ENCODE measurements at regions not wholly inside any gene's neighbourhood (a gene's known extent, or its start where the extent isn't known, plus 50 kb on each side); places are given as distances from the start of the nearest gene placed in this dataset.
A peak's percentile ranks its signal among the peaks of the same experiment; 100 is the strongest.

DNA sequence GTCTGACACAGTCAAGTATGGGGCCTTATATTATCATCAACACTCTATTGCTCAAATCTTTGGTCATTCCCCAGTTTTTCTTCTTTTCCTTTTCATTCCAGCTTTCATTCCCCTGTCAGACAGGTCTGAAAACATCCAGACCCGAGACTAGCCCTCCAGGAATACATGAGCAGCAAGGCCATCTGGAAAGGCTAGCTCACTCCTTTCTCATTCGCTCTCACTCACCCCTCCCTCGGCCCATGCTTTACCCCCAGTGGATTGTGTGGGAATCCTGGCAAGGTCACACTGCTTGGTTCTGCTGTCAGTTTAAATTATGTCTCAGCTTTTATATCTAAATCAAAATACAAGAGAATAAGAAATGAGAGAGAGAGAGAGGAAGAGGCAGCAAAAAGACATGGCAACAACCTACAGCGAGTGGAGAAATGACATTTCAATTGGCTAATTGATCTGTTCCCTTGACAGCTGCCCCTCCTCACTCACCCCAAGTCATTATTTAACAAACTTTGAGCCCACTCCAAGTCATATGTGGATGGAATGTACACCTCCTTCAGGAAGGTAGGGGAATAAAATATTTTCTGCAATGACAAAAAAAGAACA is 962.2 kb downstream of the TUSC7 start:
- no peak overlapping the region for H3K4me3 ChIP-seq (ENCODE audit: low read depth, low read length)
- peak; percentile 11 for DNase-seq (ENCODE audit: low read depth)
- TF ChIP-seq, protein P1, sequence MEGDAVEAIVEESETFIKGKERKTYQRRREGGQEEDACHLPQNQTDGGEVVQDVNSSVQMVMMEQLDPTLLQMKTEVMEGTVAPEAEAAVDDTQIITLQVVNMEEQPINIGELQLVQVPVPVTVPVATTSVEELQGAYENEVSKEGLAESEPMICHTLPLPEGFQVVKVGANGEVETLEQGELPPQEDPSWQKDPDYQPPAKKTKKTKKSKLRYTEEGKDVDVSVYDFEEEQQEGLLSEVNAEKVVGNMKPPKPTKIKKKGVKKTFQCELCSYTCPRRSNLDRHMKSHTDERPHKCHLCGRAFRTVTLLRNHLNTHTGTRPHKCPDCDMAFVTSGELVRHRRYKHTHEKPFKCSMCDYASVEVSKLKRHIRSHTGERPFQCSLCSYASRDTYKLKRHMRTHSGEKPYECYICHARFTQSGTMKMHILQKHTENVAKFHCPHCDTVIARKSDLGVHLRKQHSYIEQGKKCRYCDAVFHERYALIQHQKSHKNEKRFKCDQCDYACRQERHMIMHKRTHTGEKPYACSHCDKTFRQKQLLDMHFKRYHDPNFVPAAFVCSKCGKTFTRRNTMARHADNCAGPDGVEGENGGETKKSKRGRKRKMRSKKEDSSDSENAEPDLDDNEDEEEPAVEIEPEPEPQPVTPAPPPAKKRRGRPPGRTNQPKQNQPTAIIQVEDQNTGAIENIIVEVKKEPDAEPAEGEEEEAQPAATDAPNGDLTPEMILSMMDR (IDR thresholded peaks at IDR 0.05; ENCODE audit: insufficient read depth, low read depth, low read length): no peak

DNA sequence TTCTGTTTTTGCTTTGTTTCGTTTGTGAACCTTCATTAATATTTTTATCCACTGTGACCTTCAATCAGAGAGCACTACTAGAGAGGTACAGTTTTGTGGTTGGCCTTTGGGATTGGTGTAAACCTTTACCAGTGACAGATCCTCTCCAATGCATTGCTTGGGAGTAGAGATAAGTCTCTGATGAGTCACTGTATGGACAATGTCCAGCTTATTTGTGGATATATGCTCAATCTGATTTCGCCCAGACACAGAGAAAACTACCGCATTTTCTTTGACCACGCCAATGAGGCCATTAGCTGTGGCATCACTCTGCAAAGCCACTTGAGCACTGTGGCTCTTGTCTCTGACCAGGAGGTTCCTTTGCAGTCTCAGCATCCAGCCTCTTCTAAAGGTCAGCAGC is 964.7 kb downstream of the TUSC7 start:
- TF ChIP-seq, protein P1 (IDR thresholded peaks at IDR 0.05; ENCODE audit: insufficient read depth, low read depth, low read length): no peak
- no peak for DNase-seq (ENCODE audit: low read depth)
- H3K4me3 ChIP-seq (ENCODE audit: low read depth, low read length): no peak overlapping the region

DNA sequence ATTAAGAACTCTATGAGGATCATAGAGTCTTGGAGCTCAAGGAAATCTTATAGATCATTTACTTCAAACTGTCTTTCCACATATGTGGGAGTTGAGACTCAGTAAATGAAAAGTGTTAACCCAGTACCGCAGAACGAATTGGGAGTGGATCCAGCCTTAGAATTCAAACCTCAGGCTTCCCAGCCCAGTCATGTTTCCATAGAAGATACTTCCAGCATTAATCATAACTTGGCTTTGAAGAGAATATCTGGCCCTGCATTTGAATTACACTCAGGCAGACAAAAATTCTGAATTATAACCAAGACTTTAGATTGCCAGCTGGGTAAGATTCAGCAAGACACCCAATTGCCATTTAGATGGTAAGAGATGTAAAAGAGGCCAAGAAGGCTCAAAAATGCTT is 972.0 kb downstream of the TUSC7 start:
- peak; percentile 21 for DNase-seq (ENCODE audit: low read depth)
- no peak overlapping the region for H3K4me3 ChIP-seq (ENCODE audit: low read depth, low read length)
- TF ChIP-seq, protein P1 (IDR thresholded peaks at IDR 0.05; ENCODE audit: insufficient read depth, low read depth, low read length): no peak

DNA sequence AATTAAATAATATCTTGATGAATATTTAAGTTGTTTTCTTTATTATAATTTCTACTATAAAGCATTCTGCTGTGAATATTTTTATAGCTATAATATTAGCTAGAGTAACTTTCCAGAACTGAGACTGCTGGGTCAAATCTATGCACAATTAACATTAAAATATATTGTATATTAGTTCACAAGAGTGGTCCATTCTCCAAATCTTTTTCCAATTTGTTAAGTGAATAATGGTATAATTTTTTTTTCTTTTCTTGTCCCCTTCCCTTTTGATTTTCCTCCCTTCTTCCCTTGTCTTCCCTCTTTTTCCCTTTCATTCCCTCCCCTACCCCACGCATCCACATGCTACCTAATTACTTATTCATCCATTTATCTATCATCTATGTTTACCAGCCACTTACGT is 977.5 kb downstream of the TUSC7 start:
- H3K4me3 ChIP-seq (ENCODE audit: low read depth, low read length): no peak overlapping the region
- no peak for DNase-seq (ENCODE audit: low read depth)
- TF ChIP-seq, protein P1 (IDR thresholded peaks at IDR 0.05; ENCODE audit: insufficient read depth, low read depth, low read length): no peak

DNA sequence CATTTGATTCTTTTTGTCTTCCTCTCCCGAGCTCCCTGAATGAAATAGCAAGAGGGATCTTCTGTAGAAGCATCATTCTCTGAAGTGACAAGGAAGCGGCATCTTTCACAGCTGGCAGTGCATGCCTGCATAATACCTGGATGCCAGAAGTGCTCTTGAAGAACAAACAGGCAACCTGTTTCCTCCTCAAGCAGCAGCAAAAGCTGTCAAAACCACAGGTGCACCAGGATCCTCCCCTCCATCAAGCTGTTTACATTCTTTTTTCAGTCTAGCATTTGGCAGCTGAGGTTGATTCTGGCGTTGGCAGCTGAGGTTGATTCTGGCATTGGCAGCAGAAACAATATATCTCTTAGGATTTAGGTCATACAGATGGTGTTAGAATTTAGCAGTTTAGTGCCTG is 979.0 kb downstream of the TUSC7 start:
- H3K4me3 ChIP-seq (ENCODE audit: low read depth, low read length): no peak overlapping the region
- TF ChIP-seq, protein P1 (IDR thresholded peaks at IDR 0.05; ENCODE audit: insufficient read depth, low read depth, low read length): no peak
- DNase-seq (ENCODE audit: low read depth): no peak

DNA sequence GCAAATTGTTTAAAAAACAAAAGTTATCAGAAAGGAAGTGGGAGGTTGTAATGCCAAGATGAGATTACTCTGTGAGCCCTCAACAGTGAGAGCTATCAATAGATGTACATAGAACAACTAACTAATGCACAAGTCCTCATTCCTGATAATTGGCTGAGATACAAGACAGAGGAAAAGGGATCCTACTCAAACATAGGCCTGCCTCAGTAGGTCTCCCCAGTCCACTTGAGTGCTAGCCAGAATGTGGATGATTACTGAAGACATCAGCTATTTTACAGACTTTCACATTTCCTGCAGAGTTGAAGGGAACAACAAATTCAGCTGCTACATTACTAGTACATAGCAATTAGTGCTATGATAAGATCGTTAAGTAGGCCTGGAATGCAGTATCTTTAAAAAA is 981.9 kb downstream of the TUSC7 start:
- DNase-seq (ENCODE audit: low read depth): no peak
- H3K4me3 ChIP-seq (ENCODE audit: low read depth, low read length): no peak overlapping the region
- TF ChIP-seq, protein P1 (IDR thresholded peaks at IDR 0.05; ENCODE audit: insufficient read depth, low read depth, low read length): no peak

DNA sequence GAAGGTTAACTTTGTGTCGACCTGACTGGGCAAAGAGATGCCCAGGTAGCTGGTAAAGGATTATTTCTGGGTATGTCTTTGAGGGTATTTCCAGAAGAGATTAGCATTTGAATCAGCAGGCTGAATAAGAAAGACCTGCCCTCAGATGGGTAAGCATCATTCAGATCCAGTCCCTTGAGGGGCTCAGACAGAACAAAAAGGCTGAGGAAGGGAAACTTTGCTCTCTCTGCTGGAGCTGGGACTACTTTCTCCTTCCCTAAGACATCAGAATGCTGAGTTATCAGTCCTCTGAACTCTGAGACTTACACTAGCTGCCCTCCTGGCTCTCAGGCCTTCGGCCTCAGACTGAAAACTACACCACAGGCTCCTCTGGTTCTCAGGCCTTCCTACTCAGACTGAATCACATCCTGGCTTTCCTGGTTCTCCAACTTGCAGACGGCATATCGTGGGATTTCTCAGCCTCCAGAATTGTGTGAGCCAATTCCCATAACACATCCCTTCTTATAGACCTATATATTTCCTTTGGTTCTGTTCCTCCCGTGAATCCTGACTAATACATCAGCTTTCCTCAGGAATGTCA is 982.9 kb downstream of the TUSC7 start:
- no peak overlapping the region for H3K4me3 ChIP-seq (ENCODE audit: low read depth, low read length)
- TF ChIP-seq, protein P1 (IDR thresholded peaks at IDR 0.05; ENCODE audit: insufficient read depth, low read depth, low read length): no peak
- no peak for DNase-seq (ENCODE audit: low read depth)
